T-helper 1 cell (primary cell): ENCODE measurements at regions not wholly inside any gene's neighbourhood (a gene's known extent, or its start where the extent isn't known, plus 50 kb on each side); places are given as distances from the start of the nearest gene placed in this dataset.
"Not testable (repeated sequence)": the region's sequence is repeated elsewhere in the genome, so short reads cannot be mapped to it uniquely, and the experiment has no call there.

Experiments
- DNase-seq, 5 donors: peaks; one replicate each; pipeline ENCODE4 v3.0.0-alpha.2; 2012 to 2020

- DNase-seq, result no peak
Observed at GRCh38 chr18:29823671-29824070, 1218.9 kb downstream of the DSC3 start.

- DNase-seq, result no peak
Observed at GRCh38 chr18:29821544-29821943, 1221.0 kb downstream of the DSC3 start.

GRCh38 chr18:29811519-29811918, 1231.0 kb downstream of the DSC3 start:
- DNase-seq, result no peak

- no peak for DNase-seq
Observed at GRCh38 chr18:29780816-29781215, 1261.7 kb downstream of the DSC3 start.

- DNase-seq, result no peak
Observed at GRCh38 chr18:29779096-29779495, 1263.4 kb downstream of the DSC3 start.

- no peak for DNase-seq
Observed at GRCh38 chr18:29753379-29753778, 1289.2 kb downstream of the DSC3 start.

- no peak for DNase-seq
Observed at GRCh38 chr18:29749704-29750103, 1292.8 kb downstream of the DSC3 start.

GRCh38 chr18:29741461-29741860, 1301.1 kb downstream of the DSC3 start:
- no peak for DNase-seq

GRCh38 chr18:29737620-29738019, 1304.9 kb downstream of the DSC3 start:
- no peak for DNase-seq

- DNase-seq, result no peak
Observed at GRCh38 chr18:29737190-29737589, 1305.4 kb downstream of the DSC3 start.

GRCh38 chr18:29730073-29730472, 1312.5 kb downstream of the DSC3 start:
- DNase-seq, result no peak

- DNase-seq, result no peak
Observed at GRCh38 chr18:29726646-29727045, 1315.9 kb downstream of the DSC3 start.

- not testable (repeated sequence) for DNase-seq
Observed at GRCh38 chr18:29723486-29723885, 1319.1 kb downstream of the DSC3 start.

GRCh38 chr18:29715960-29716359, 1326.6 kb downstream of the DSC3 start:
- not testable (repeated sequence) for DNase-seq

- DNase-seq, result no peak
Observed at GRCh38 chr18:29712785-29713184, 1329.8 kb downstream of the DSC3 start.

GRCh38 chr18:29711932-29712331, 1330.6 kb downstream of the DSC3 start:
- no peak for DNase-seq

GRCh38 chr18:29693334-29693733, 1349.2 kb downstream of the DSC3 start:
- DNase-seq, result no peak

- DNase-seq, result no peak
Observed at GRCh38 chr18:29681578-29681977, 1361.0 kb downstream of the DSC3 start.

GRCh38 chr18:29664278-29665036, 1378.1 kb downstream of the DSC3 start:
- DNase-seq, result no peak

GRCh38 chr18:29661924-29662323, 1380.6 kb downstream of the DSC3 start:
- DNase-seq, result no peak

- no peak for DNase-seq
Observed at GRCh38 chr18:29660777-29661176, 1381.8 kb downstream of the DSC3 start.

GRCh38 chr18:29653671-29654215, 1388.8 kb downstream of the DSC3 start:
- no peak for DNase-seq

- no peak for DNase-seq
Observed at GRCh38 chr18:29652797-29653196, 1389.7 kb downstream of the DSC3 start.

- DNase-seq, result no peak
Observed at GRCh38 chr18:29651122-29651680, 1391.3 kb downstream of the DSC3 start.
